Stimulated activated CD4-positive, alpha-beta T cell treated with anti-CD3 and anti-CD28 coated beads, Interleukin-2, amount 100 ng/mL, for 4 hours (primary cell): ENCODE measurements at regions not wholly inside any gene's neighbourhood (a gene's known extent, or its start where the extent isn't known, plus 50 kb on each side); places are given as distances from the start of the nearest gene placed in this dataset.
"Not testable (repeated sequence)": the region's sequence is repeated elsewhere in the genome, so short reads cannot be mapped to it uniquely, and the experiment has no call there.

Source experiments
- DNase-seq: peaks from one replicate; pipeline ENCODE4 v3.0.0-alpha.2; 2020; ENCODE audit warnings: low read depth

- DNase-seq: not testable (repeated sequence)
Observed at GRCh38 chr16:88164196-88165039, 213.2 kb downstream of the BANP start.

GRCh38 chr16:88165040-88165544, 213.9 kb downstream of the BANP start:
- DNase-seq: not testable (repeated sequence)

- not testable (repeated sequence) for DNase-seq
Observed at GRCh38 chr16:88165683-88166082, 214.4 kb downstream of the BANP start.

- not testable (repeated sequence) for DNase-seq
Observed at GRCh38 chr16:88166209-88166773, 215.1 kb downstream of the BANP start.

- not testable (repeated sequence) for DNase-seq
Observed at GRCh38 chr16:88167798-88168556, 214.8 kb upstream of the ZNF469 start.

- not testable (repeated sequence) for DNase-seq
Observed at GRCh38 chr16:88168557-88168949, 214.2 kb upstream of the ZNF469 start.

- not testable (repeated sequence) for DNase-seq
Observed at GRCh38 chr16:88169136-88169830, 213.5 kb upstream of the ZNF469 start.

GRCh38 chr16:88169831-88170165, 213.0 kb upstream of the ZNF469 start:
- not testable (repeated sequence) for DNase-seq

- no peak for DNase-seq
Observed at GRCh38 chr16:88170528-88170991, 212.2 kb upstream of the ZNF469 start.

GRCh38 chr16:88171126-88171525, 211.6 kb upstream of the ZNF469 start:
- not testable (repeated sequence) for DNase-seq

GRCh38 chr16:88176184-88176583, 206.6 kb upstream of the ZNF469 start:
- DNase-seq: not testable (repeated sequence)

- DNase-seq: not testable (repeated sequence)
Observed at GRCh38 chr16:88176591-88177180, 206.1 kb upstream of the ZNF469 start.

GRCh38 chr16:88178251-88178650, 204.5 kb upstream of the ZNF469 start:
- not testable (repeated sequence) for DNase-seq

GRCh38 chr16:88178896-88179295, 203.9 kb upstream of the ZNF469 start:
- DNase-seq: not testable (repeated sequence)

GRCh38 chr16:88182967-88183881, 199.5 kb upstream of the ZNF469 start:
- not testable (repeated sequence) for DNase-seq

GRCh38 chr16:88184053-88184452, 198.7 kb upstream of the ZNF469 start:
- not testable (repeated sequence) for DNase-seq

- DNase-seq: not testable (repeated sequence)
Observed at GRCh38 chr16:88184566-88185355, 198.0 kb upstream of the ZNF469 start.

GRCh38 chr16:88185406-88185805, 197.4 kb upstream of the ZNF469 start:
- not testable (repeated sequence) for DNase-seq
